Panc1 (cell line): ENCODE measurements at regions not wholly inside any gene's neighbourhood (a gene's known extent, or its start where the extent isn't known, plus 50 kb on each side); places are given as distances from the start of the nearest gene placed in this dataset.

Experiments used
- ATAC-seq: fragments of 200-7000 bp; cut with Tn5 transposase; 2 replicates; pipeline ENCODE4 v1.9.1; 2020; ENCODE audit warnings: mild to moderate bottlenecking, moderate library complexity
- BruUV-seq: library from RNA; stranded (reverse); fragments of 400-500 nt; replicated peaks from 2 replicates; lab custom pipeline; 2021; lab: Mats Ljungman, UMichigan
- CTCF ChIA-PET: fragments of 300-600 bp; sonication (Branson Sonifier 250); formaldehyde crosslinking; loops from one replicate; lab custom pipeline; 2022; ENCODE audit warnings: antibody characterized with exemption; lab: Charles Lee
- POLR2A ChIA-PET: fragments of 300-600 bp; sonication (Branson Sonifier 250); formaldehyde crosslinking; loops from one replicate; lab custom pipeline; 2022; ENCODE audit warnings: antibody characterized with exemption; lab: Charles Lee
- DNase-seq: peaks from one replicate; pipeline ENCODE4 v3.0.0-alpha.2; 2010; ENCODE audit warnings: low read depth, low spot score
- H3K27ac ChIP-seq: 2 replicates; pipeline ENCODE4 v1.5.1; 2011; ENCODE audit warnings: mild to moderate bottlenecking, low read length, inconsistent platforms
- H3K27me3 ChIP-seq: fragments of 200-500 bp; sonication (Bioruptor generic); 2 replicates; pipeline ENCODE4 v1.6.0; 2014; ENCODE audit warnings: low read length, inconsistent platforms; ENCODE audit not compliant: control insufficient read depth, insufficient read depth
- H3K36me3 ChIP-seq: fragments of 200-500 bp; sonication (Bioruptor generic); 2 replicates; pipeline ENCODE4 v1.5.1; 2014; ENCODE audit warnings: inconsistent platforms, mild to moderate bottlenecking, low read length, moderate library complexity; ENCODE audit not compliant: control insufficient read depth, insufficient read depth
- H3K4me1 ChIP-seq: 2 replicates; pipeline ENCODE4 v1.5.1; 2011; ENCODE audit warnings: inconsistent platforms, mild to moderate bottlenecking, low read length, moderate library complexity; ENCODE audit not compliant: control insufficient read depth, insufficient read depth
- H3K4me3 ChIP-seq, 2 experiments: 2 replicates each; pipeline ENCODE4 v1.5.1; 2011 to 2012; ENCODE audit warnings: low read depth in 2 of 2, low read length in 2 of 2, mild to moderate bottlenecking in 2 of 2, inconsistent platforms in 1 of 2, moderate library complexity in 1 of 2
- H3K9me3 ChIP-seq: fragments of 200-500 bp; sonication (Bioruptor generic); 2 replicates; pipeline ENCODE4 v1.5.1; 2014; ENCODE audit warnings: low read depth, mild to moderate bottlenecking, inconsistent platforms, low read length, moderate library complexity; ENCODE audit not compliant: control insufficient read depth, insufficient read depth
- CTCF ChIP-seq: fragments of 450-650 bp; IDR thresholded peaks from 2 replicates; pipeline ENCODE4 v1.5.1; 2017; ENCODE audit warnings: mild to moderate bottlenecking
- POLR2AphosphoS5 ChIP-seq: IDR thresholded peaks from 2 replicates; pipeline ENCODE4 v1.6.1; 2012; ENCODE audit warnings: mild to moderate bottlenecking, low read depth, low read length, moderate library complexity
- SIN3A ChIP-seq: IDR thresholded peaks from 2 replicates; pipeline ENCODE4 v1.6.1; 2012; ENCODE audit warnings: low read depth, mild to moderate bottlenecking, low read length, moderate library complexity, borderline replicate concordance; ENCODE audit not compliant: insufficient read depth
- TCF7L2 ChIP-seq: IDR thresholded peaks from 2 replicates; pipeline ENCODE4 v1.6.1; 2011; ENCODE audit warnings: mild to moderate bottlenecking, low read depth, low read length, inconsistent platforms
- in situ Hi-C: cut with HindIII; loops from 2 replicates; pipeline ENCODE4 v1.10.0; 2016; ENCODE audit warnings: low sequenced_read_pairs, low pct_unique_long_range_greater_than_20kb
- intact Hi-C: fragments of 100-400 bp; cut with micrococcal nuclease; formaldehyde crosslinking; loops from one replicate; pipeline ENCODE4 v1.10.0; 2022; ENCODE audit not compliant: unreplicated experiment
- TF ChIP-seq, protein P1 (sequence below), 2 experiments: IDR thresholded peaks; 2 replicates each; pipeline ENCODE4 v1.6.1; 2011 to 2012; ENCODE audit warnings: low read depth in 2 of 2, control low read depth in 1 of 2, low read length in 1 of 2, mild to moderate bottlenecking in 1 of 2, moderate library complexity in 1 of 2; ENCODE audit not compliant: insufficient read depth in 1 of 2

DNA sequence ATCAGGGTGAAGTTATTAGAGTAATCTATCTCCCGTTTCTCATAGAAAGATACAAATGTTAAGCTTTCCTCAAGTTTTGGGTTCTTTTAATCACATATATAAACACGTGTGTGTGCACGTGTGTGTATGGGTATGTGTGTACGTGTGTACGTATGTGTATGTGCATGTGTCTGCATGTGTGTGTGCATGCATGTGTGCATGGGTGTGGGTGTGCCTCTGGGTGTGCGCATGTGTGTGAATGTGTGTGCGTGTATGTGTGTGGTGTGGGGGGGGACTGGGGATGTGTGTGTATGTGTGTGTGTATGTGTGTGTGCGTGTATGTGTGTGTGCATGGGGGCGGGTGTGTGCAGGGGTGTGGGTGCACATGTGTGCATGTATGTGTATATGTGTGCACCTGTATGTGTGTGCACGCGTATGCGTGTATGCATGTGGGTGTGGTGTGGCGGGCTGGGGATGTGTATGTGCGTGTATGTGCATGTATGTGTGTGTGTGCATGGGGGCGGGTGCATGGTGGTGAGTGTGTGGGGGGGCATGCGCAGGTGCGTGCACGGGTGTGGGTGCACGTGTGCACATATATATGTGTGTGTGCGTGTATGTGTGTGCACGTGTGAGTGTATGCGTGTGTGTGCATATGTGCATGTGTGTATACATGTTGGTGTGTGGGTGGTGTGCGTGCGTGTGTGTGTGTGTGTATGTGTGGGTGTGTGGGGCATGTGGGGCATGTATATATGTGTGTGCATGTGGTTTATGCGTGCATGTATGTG, 304.0 kb downstream of the MBD2 start:
- POLR2A ChIA-PET = no interaction called here
- BruUV-seq = no TSS peak
- no peaks in the 10 kb centered on the region for H3K27me3 ChIP-seq
- H3K4me1 ChIP-seq = no peaks in the 10 kb centered on the region
- H3K27ac ChIP-seq = no peak overlapping the region
- ATAC-seq = no peak
- intact Hi-C loops (loop anchor here (5.0 kb wide), 1 partner anchor 157 kb away; no protein-coding TSS in a partner anchor), in situ Hi-C loops (no loop called here)
- no peak overlapping the region for H3K4me3 ChIP-seq
- CTCF ChIA-PET = no interaction called here
- H3K9me3 ChIP-seq = no peaks in the 10 kb centered on the region
- no peak for TF ChIP-seq POLR2AphosphoS5
- TF ChIP-seq TCF7L2 = no peak
- TF ChIP-seq, protein P1, sequence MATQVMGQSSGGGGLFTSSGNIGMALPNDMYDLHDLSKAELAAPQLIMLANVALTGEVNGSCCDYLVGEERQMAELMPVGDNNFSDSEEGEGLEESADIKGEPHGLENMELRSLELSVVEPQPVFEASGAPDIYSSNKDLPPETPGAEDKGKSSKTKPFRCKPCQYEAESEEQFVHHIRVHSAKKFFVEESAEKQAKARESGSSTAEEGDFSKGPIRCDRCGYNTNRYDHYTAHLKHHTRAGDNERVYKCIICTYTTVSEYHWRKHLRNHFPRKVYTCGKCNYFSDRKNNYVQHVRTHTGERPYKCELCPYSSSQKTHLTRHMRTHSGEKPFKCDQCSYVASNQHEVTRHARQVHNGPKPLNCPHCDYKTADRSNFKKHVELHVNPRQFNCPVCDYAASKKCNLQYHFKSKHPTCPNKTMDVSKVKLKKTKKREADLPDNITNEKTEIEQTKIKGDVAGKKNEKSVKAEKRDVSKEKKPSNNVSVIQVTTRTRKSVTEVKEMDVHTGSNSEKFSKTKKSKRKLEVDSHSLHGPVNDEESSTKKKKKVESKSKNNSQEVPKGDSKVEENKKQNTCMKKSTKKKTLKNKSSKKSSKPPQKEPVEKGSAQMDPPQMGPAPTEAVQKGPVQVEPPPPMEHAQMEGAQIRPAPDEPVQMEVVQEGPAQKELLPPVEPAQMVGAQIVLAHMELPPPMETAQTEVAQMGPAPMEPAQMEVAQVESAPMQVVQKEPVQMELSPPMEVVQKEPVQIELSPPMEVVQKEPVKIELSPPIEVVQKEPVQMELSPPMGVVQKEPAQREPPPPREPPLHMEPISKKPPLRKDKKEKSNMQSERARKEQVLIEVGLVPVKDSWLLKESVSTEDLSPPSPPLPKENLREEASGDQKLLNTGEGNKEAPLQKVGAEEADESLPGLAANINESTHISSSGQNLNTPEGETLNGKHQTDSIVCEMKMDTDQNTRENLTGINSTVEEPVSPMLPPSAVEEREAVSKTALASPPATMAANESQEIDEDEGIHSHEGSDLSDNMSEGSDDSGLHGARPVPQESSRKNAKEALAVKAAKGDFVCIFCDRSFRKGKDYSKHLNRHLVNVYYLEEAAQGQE (IDR thresholded peaks at IDR 0.05; ENCODE audit: insufficient read depth in 1 of 2, low read depth in 2 of 2, low read length in 1 of 2) = no peak
- TF ChIP-seq SIN3A = no peak
- no peak for TF ChIP-seq CTCF
- no peak for DNase-seq
- H3K36me3 ChIP-seq = no peaks in the 10 kb centered on the region

GRCh38 chr18:53918091-53918490, 306.4 kb downstream of the MBD2 start:
- no TSS peak for BruUV-seq
- DNase-seq = no peak
- Histone ChIP-seq H3K4me3 (no peak overlapping the region), H3K27me3 (no peaks in the 10 kb centered on the region), H3K9me3 (no peaks in the 10 kb centered on the region), H3K27ac (no peak overlapping the region), H3K36me3 (no peaks in the 10 kb centered on the region), H3K4me1 (no peaks in the 10 kb centered on the region)
- TF ChIP-seq SIN3A (no peak), TCF7L2 (no peak), POLR2AphosphoS5 (no peak), CTCF (no peak)
- TF ChIP-seq, protein P1 (IDR thresholded peaks at IDR 0.05; ENCODE audit: insufficient read depth in 1 of 2, low read depth in 2 of 2, low read length in 1 of 2) = no peak
- POLR2A ChIA-PET = no interaction called here
- CTCF ChIA-PET = no interaction called here
- ATAC-seq = no peak
- in situ Hi-C loops = no loop called here
- intact Hi-C loops = loop anchor here (10.0 kb wide), 1 partner anchor 197 kb away; no protein-coding TSS in a partner anchor
